ENCODE measurements at regions not wholly inside any gene's neighbourhood (a gene's known extent, or its start where the extent isn't known, plus 50 kb on each side); places are given as distances from the start of the nearest gene placed in this dataset.

DNA sequence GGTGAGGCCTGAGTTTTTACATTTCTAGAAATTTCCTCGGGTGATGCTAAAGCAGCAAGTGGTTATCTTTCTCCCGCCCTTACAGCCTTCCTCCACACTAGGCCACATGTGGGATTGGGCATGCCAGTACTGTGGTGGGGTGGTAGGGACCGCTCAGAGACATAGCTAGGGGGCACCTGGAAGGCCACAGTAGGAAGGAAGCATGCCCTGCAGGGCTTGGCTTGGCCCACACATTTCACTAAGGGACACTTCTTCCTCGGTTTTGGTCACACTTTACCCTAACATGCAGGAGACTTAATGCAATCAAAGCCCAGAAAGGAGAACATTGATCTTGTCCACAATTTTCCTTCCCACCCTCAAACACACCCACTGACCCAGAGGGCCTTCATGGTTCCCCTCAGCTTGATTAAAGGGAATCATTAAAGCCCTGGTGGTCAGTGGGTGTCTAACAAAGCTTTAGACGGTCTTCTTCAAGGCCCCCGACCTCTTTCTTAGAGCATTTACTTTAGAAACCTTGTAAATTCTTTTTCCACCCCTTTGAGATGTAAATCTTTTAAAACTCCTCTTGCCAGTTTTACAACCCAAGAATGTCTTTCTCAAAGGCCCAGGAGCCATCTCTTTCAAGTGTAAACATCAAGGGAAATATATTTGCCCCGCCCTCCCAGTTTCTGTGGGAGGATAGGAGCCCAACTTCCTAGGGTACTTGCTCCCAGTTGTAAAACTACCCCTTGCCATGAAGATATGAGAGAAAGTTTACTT lies 246.4 kb upstream of the PTBP2 start:
- no peak for DNase-seq

DNA sequence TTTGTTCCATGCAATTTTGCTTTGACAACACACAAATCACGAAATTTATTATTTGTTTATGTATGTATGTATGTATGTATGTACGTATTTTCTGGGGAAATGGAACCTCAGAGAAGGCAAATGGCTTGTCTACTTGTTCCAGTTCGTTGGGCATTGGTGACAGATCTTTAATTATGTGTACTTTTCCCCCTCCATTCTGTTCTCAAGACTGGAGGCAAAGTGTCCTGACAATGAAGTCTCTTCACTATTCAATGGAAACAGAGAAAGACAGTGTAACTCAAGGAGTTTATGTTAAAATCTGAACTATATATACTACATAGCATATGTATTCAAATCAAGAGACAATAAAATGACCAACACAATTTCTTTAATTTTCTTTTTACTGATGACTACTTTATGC lies 245.7 kb upstream of the PTBP2 start:
- no peak for DNase-seq

DNA sequence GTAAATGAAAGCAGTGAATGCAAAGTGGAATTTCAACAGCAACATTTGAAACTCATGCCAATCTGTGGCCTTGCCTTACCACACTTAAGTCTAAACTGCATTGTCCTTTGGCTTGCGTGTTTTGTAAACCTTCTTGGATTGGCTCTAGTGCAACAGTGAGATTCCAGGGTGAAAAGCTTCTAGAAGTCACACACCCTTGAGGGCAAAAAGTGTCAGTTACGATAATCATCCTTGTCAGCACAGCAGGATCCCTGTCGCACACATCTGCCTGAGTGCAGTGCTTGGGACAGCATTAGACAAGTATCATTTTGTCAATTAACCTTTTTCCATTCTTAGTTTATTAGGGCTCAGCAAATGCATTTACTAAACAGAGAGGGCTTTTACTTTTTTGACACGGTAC lies 243.4 kb upstream of the PTBP2 start:
- DNase-seq = no peak

DNA sequence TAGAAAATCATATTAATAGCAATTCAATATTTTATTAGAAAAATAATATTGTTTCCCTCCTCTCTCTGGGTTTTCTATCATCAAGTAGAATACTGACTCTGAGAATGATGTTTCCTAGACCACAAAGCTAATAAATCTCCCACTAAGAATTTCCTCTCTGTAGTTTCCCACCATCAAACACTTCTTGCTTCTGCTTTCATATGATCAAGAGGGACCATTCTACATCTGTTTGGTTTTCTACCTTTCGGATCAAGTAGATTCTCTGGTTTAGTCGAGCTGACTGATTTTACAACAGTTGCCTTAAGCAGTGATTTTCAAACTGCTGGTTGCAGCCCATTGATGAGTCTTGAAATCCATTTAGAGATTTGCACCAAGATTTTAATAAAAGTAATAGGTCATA lies 240.2 kb upstream of the PTBP2 start:
- no peak for DNase-seq

DNA sequence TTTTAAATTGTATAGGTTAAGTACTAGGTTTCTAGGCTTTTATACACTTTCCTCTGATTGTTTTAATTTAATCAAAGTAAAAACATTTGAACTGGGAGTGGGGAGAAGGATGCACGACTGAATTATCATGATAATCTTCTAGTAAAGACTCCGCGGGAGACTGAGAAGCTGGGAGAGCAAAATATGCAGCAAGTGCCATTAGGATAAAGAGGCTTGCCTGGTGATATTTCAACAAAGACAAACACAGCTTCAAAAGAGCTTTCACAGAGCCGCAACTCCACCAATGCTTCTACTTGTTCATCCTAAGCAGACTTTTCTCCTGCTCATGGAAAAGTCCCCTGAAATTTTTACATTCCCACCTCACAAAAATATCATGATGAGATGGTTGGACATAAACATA lies 239.0 kb upstream of the PTBP2 start:
- DNase-seq = no peak

DNA sequence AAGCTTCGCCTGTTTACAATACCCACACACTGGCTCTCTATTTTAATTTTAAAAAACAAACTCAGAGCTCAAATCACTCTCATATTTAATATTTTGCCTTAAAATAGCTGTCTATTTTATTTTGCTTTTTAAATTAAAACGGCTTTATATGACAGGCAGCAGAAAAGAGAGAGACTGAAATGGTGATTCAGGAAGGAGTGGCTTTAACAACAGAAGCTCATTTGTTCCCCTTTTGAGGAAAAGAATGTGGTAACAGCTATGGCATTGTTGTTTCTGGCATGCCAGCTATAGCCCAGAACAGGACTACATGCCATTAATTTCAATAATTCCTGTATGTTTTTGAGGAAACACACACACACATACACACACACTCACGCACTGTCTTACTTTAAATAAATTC lies 234.2 kb upstream of the PTBP2 start:
- DNase-seq = no peak

DNA sequence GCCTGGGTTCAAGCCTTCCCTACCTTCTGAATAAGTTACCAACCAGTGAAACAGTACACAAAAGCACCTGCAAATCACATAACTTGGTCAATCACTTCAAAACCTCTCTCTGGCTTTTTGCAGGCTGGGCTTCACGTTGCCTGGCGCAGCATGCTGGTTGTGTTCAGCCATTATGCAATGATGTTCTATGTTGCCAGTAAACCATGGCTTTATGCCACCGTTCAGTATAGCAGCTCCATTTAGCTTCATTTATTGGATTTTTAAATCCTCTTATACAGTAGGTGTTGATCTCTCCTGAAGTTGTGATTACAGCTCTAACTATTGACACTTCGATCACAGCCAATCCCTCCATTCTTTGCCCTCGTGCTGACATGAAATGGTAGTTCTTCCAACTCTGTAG lies 233.6 kb upstream of the PTBP2 start:
- DNase-seq = no peak

DNA sequence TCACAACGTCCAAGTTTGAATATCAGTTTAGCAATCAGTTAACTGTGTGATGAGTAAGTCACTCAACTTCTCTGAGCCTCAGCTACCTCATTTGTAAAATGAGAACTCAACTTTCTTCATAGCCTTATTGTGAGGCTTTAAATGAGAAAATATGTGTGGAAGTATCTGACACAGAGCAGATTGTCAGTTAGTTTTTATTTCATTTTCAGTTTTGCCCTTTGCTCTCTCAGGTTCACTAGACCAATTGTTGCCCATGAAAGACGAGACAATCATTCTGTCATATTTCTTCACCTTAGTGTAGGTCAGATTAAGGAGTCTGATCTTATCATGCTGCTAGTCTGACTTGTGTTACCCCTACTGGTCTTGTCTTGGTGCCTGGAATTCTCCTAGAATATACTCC lies 232.8 kb upstream of the PTBP2 start:
- no peak for DNase-seq

DNA sequence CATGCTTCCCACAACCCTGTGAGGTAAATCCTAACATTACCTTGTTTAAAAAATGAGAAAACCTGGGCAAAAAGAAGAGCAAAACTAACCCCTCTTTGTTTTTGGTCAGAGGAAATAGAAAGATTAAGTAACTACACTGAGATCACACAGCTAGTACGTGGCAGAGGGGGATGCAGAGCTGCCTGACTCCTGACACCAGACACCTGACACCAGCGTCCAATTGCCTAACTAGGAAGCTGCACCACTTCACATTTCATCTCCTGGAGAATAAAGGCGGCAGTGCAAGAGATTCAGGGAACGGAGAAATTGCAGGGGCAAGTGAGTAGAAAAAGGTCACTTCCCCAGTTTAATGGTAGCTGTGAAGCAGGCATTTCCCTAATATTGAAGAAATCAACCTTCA lies 229.3 kb upstream of the PTBP2 start:
- DNase-seq = no peak

DNA sequence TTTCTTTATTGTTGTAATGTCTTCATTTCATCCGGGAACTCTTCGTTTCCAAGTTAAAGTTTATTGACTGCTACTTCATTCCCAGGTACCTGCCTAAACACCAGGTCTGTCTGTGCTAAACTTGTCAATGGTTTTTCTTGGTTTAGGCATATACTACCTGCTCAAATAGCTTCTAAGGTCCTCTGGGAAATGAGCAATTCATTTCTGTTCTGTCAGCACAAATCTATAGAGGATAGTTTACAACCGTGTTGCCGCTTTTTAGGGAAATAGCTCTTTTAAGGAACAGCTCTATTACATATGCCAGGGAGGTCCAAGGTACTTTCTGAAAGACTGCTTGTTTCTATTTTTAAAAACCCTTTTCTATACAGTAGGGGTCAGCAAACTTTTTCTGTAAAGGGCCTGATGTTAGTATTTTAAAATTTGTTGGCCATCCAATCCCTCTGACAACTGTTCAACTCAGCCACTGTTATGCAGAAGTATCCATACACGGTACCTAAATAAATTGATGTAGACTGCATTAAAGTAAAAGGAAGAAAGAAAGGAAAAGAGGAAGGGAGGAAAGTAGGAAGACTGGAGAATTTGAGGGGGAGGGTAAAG lies 222.7 kb upstream of the PTBP2 start:
- DNase-seq = no peak

DNA sequence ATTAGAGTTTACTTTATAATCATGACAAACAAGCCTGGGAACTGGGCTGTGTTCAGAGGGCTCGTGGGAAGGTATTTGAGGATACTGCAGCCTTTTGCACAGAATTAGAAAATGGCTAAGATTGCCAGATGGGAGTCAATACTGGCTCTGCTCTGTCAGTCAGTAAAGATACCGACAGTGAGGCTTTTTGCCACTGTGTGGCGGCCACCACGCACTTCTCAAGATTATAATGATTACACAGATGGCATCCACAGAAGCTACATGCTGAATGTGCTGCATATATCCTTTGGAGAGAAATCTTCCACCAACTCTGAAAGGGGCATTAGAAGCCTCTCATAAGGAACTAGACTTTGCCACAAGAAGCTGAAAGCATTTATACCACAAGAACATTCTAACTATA lies 213.4 kb upstream of the PTBP2 start:
- DNase-seq = no peak

DNA sequence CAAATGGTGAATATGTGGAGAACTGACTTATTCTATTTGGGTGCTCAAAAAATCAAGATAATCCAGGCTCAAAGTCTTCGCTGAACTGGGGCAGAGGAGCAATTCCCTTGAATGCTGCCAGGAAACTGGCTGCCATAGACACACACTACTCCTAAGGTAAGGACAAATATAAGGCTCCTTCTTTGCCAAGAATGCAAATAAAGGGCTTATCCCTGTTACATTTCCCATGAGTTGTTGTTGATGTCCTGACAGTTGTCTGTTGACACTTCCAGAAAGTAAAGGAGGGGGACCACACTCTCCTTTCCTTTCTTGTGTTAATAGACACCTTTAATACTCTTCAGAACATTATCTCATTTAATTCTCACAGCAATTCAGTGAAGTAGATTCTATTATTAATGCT lies 212.2 kb upstream of the PTBP2 start:
- no peak for DNase-seq

DNA sequence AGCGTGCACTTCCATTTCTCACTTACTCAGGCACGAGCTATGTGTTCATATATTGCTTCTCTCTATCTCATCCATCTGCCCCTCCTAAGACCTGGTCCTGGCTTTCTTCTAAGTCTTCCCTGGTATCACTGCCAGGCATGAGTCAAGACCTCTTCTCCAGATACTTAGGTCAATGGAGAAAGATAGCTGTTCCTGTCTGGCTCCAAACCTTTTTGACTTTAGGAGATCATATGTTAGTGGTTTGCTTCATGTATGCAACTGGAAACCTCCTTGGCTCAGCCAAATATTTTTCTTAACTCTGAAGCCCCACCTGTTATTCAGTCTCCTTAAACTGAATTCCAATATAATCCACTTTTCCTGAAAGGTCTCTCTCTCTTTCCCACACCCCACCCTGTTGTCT lies 211.6 kb upstream of the PTBP2 start:
- no peak for DNase-seq

DNA sequence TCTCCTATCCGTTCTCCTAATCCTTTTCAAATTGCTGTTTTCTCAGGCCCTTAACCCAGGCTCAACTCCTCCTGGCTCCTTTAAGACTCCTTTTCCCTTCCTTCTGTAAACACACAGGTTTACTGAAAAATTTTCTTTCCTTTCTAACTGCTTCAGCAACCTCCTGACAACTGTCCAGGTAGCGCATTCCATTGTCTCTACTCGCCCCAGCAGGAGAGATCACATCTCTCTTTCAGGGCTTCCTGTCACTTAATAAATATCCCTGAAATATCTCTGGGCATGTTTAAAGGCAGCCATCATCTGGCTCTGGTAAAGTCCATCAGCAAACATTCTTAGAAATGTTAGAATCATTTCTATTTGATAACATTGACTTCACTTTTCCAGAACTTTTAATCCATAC lies 211.2 kb upstream of the PTBP2 start:
- DNase-seq = no peak

DNA sequence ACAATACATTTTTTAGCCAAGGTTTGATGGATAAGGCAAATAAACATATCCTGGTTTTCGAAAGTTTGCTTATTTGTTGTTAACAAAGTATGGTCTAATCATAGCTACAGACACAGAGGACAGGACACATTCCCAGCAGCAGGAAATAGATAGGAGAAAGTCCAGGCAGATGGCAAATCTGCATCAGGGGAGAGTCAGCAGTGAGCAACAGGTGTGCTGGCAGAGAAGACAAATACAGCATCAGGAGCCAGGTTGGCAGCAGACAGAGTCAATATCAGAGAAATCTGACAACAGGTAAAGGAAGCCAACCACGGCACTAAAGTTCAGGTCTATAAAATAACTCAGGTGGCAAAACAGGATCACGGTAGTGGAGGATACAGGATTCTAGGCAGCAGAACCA lies 210.7 kb upstream of the PTBP2 start:
- DNase-seq = no peak

DNA sequence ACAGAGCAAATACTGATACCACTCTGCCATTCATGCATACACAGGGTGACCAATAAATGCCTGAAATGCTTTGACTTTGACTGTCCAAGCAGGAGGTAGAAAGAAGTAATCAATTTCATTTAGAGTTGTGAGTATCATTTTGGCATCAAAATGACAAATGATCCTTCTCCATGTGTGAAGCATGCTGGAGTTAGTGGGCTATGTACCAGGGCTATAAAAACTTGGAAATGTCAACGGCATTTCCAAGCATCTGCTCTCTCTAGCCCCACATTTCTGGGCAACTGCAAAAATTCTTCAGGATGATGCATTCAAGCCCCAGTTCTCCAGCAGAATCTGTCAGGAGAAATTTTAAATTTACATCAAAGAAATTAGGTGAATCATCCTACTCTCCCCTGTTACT lies 208.4 kb upstream of the PTBP2 start:
- DNase-seq = no peak

DNA sequence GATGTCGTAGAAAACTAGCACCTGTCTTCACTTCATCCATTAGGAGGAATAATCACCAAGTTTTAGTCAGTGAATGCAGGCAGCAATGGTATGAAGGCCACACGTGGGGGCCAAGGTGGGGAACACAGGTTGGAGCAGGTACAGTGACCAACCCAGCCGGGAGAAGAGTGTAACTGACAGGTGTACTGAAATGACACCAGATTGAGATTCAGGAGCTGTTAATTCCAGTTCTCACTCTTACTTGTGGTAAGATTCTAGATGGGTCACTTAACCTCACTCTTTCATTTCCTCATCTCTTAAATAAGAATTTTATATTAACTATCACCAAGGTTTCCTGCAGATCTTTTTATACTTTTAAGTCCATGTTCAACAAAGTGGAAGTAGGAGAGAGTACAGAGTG lies 206.2 kb upstream of the PTBP2 start:
- no peak for DNase-seq

DNA sequence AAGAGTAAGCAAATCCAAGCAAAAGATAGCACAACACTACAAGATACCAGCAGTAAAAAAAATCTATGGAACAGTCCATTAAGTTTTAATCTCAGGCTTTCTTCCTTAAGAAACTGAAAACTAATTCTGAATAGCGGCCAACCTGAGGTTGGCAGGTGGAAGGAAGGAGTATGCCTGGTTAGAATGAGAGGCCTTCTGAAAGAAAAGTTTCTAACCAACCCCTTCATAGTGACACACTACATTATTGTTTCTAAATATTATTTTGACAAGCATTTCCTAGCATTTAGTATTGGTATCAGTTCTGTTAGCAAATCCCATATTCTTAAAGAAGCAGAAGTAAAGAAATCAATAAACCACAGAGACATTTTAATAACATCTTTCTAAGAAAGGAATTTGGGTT lies 205.7 kb upstream of the PTBP2 start:
- DNase-seq = no peak

DNA sequence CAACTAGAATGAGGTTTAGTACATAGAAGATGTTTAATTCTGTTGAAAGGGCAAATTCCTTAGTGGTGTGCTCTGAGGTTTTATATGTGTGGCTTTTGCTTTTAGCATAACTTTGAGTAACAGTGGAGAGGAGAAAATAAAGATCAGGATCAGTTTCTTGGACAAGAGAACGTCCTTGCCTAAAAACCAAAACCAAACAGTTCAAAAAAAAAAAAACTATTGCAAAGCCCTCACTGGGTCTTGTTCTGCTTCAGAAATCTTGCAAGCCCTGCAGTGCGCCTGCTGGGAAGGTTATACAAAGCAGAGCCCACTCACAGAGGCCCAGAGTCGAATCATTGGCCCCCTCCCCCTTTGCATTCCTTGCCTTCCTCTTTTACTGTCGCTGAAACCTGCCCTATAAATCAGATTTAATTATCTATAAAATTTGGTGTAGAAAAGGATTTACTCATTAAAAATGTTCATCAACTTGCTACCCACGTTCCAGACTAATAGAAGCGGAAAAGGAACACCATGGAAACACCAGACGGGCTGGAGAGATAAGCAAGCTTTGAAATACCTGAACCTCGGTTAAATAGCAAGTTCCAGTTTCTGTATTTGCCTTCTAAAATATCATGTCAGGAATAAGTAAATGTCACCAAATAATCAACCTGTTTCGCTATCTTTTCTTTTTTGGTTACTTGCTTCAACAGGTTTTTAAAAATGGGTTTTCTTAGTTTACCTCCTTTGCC lies 201.6 kb upstream of the PTBP2 start:
- no peak for DNase-seq

DNA sequence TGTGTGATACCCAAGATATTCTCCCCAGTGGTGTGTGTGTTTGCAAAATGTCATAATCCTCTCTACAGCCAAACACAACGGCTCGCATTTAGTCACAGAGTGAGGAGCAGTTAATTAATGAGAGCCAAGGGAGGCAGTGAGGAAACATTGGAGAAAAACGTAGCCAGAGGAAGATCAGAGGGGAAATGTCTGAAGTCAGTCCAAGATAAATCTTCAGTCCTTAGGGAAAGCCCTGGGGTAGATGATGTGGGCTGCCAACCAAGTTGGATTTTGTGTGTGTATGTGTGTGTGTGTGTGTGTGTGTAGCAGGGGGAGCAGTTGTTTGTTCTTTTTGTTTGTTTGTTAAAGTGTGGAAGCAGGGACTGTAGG lies 201.0 kb upstream of the PTBP2 start:
- no peak for DNase-seq

DNA sequence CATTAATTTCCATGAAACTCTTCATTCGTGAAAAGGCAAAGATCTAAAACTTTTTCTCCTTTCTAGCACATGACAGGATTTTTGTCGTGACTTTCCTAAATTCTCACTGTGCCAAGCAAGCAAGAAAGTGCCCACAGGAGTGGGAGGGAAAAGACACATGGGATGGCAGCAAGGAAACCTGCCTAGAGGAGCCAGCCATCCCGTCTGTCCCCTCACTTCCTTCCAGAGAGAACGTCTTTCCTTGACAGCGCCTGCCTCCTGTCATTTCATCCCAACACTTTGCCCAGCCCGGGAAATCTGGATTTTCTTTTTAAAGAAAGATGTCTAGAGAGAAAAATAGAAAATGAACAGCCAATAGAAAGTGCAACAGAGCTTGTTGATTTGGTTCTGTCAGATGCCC lies 200.6 kb upstream of the PTBP2 start:
- no peak for DNase-seq

DNA sequence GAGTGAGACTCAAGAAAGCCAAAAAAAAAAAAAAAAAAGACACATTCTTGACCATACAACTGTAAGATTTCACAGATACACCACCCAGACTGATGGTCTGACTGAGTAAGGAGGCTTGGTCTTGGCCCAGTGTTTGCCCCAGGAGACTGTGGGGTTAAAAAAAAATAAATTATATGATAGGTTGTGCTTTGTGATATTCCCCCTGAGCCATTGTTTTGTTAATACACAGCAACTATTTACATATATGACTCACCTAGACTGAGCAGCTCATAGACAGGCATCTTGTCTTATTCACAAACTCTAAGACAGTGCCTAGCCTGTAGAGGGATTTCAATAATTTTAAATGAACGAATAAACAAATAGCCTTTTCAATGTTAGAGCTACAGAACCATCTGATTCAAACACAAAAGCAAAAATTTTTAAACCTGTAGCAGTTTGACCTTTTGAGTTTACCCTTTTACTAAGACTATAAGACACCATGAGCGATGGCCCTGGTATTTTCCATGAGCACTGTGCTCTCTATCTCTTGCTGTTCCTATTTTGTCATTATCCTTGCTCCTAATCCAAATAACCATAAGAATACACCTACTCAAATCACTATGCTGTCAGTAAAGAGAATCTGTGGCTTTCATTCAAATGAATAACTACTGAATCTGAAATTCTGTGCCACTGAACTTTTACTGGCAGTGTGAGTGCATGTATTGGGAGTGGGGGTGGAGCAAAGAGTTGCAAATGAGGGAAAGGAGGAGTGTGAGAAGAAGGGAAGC lies 199.4 kb upstream of the PTBP2 start:
- no peak for DNase-seq

DNA sequence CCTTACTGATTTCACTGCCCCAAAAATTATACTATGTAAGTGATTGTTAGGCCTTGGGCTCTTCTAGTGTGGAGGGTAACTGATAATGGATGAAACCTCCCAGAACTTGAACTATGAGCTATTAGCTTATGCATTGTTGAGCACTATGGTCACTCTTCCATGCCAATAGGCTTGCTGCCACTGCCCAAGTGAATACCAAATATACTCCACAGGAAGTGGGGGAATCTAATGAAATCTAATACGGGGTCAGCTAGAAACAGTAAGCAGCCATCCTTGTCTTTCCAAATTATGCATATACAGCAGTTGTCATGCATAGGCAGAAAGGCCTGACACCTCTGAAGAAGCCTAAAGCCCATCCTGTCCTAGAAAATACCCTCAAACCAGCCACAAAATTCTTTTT lies 198.7 kb upstream of the PTBP2 start:
- DNase-seq = no peak

DNA sequence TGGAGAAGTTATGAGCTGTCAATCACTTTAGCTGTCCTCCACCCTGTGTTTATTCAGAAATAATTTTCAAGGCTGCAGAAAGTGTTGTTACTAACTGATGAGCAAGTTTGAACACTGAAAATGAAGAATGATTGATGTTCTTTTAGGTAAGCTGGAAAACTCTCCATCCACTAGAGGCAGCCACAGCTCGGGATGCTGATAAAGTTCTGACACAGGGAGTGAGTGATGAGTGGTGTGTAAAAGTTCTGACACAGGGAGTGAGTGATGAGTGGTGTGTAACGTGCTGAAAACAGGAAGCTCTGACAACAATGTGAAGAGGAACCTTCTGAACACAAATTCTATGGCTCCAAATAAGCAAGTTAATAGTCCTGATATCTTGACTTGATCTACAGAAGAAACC lies 197.5 kb upstream of the PTBP2 start:
- DNase-seq = no peak

Data from SW 1271 (cell line).